ENCODE measurements at regions not wholly inside any gene's neighbourhood (a gene's known extent, or its start where the extent isn't known, plus 50 kb on each side); places are given as distances from the start of the nearest gene placed in this dataset.

GRCh38 chr15:35182841-35183479, 97.9 kb upstream of the NANOGP8 start (continued):
- TF ChIP-seq MXI1 (IDR thresholded peaks at IDR 0.05; ENCODE audit: low read depth, low read length): no peak
- TF ChIP-seq ARNT (IDR thresholded peaks at IDR 0.05): no peak
- no peak for TF ChIP-seq ZKSCAN3 (CRISPR knock-in tag; IDR thresholded peaks at IDR 0.05)
- TF ChIP-seq HMG20B (CRISPR knock-in tag; IDR thresholded peaks at IDR 0.05): no peak
- TF ChIP-seq MAX (CRISPR knock-in tag; IDR thresholded peaks at IDR 0.05): no peak
- no peak for TF ChIP-seq MBD2 (IDR thresholded peaks at IDR 0.05; ENCODE audit: borderline replicate concordance, low read depth)

- in situ Hi-C loops (cut with MboI): no loop called here
- Histone ChIP-seq H3K79me2 (ENCODE audit: control insufficient read depth, insufficient read depth, low read length) (no peaks in the 10 kb centered on the region), H3K27ac (ENCODE audit: extremely low read depth, low read depth, low read length) (no peak overlapping the region), H3K4me1 (replicated peaks in 1 of 2; ENCODE audit: control insufficient read depth in 2 of 2, insufficient read depth in 2 of 2, low read length in 2 of 2) (no peaks in the 10 kb centered on the region), H3K27me3 (ENCODE audit: control insufficient read depth in 2 of 2, insufficient read depth in 2 of 2, low read length in 2 of 2) (no peaks in the 10 kb centered on the region), H3K4me2 (ENCODE audit: insufficient read depth, low read length) (no peak overlapping the region), H3K36me3 (ENCODE audit: control insufficient read depth, insufficient read depth, low read length) (no peaks in the 10 kb centered on the region), H3K4me3 (no peak overlapping the region), H2AFZ (ENCODE audit: low read depth, low read length) (no peak overlapping the region), H3K9ac (ENCODE audit: insufficient read depth in 1 of 2, low read depth in 2 of 2, low read length in 2 of 2) (no peak overlapping the region), H4K20me1 (replicated peaks; ENCODE audit: control insufficient read depth, insufficient read depth, low read length) (no peaks in the 10 kb centered on the region), H3K9me1 (ENCODE audit: control insufficient read depth, insufficient read depth, low read length) (no peaks in the 10 kb centered on the region), H3K9me3 (replicated peaks; ENCODE audit: control insufficient read depth, insufficient read depth, low read depth, low read length) (no peaks in the 10 kb centered on the region)
- BruUV-seq (replicated peaks): no TSS peak
- POLR2A ChIA-PET: interaction anchor here (1.7 to 1.9 kb wide), 2 partner anchors 8 to 15 kb away, joined by 6 to 9 read pairs; no protein-coding TSS in a partner anchor
- DNase-seq (ENCODE audit: extremely low read depth in 1 of 4, low spot score in 3 of 4): no peak
- no peak for ATAC-seq
- FAIRE-seq: no peak
- CTCF ChIA-PET (ENCODE audit: low intra/inter-chr PET ratio): no interaction called here
- intact Hi-C loops (cut with micrococcal nuclease): no loop called here
- TF ChIP-seq CEBPB (tag; IDR thresholded peaks at IDR 0.05) (no peak), ARID3A (IDR thresholded peaks at IDR 0.05; ENCODE audit: borderline replicate concordance, low read depth, low read length) (no peak), CBFB (CRISPR knock-in tag; IDR thresholded peaks at IDR 0.05) (no peak), KLF13 (tag; IDR thresholded peaks at IDR 0.05; ENCODE audit: borderline replicate concordance, low read depth) (no peak), ZNF77 (CRISPR knock-in tag; IDR thresholded peaks at IDR 0.05) (no peak), ATF3 (IDR thresholded peaks at IDR 0.05) (peak; percentile 29; the same call in 1 of the 2 replicates), ATF3 (CRISPR knock-in tag; conservative IDR thresholded peaks at IDR 0.05) (no peak), CAMTA2 (CRISPR knock-in tag; conservative IDR thresholded peaks at IDR 0.05) (no peak), RBM15 (IDR thresholded peaks at IDR 0.05; ENCODE audit: insufficient read depth, low read length) (no peak), PCBP1 (IDR thresholded peaks at IDR 0.05; ENCODE audit: low read depth, low read length, poor library complexity, severe bottlenecking) (no peak), POLR2AphosphoS2 (IDR thresholded peaks at IDR 0.05; ENCODE audit: low read length) (no peak), FOSL1 (tag; conservative IDR thresholded peaks at IDR 0.05) (0 out of 2 replicates have a peak, but pooled peaks have one; percentile 37)
- TF ChIP-seq, protein P1, sequence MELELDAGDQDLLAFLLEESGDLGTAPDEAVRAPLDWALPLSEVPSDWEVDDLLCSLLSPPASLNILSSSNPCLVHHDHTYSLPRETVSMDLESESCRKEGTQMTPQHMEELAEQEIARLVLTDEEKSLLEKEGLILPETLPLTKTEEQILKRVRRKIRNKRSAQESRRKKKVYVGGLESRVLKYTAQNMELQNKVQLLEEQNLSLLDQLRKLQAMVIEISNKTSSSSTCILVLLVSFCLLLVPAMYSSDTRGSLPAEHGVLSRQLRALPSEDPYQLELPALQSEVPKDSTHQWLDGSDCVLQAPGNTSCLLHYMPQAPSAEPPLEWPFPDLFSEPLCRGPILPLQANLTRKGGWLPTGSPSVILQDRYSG (tag; conservative IDR thresholded peaks at IDR 0.05; ENCODE audit: low read depth): no peak
Observed at GRCh38 chr15:35181538-35181937, 96.4 kb upstream of the NANOGP8 start.
